ENCODE measurements at regions not wholly inside any gene's neighbourhood (a gene's known extent, or its start where the extent isn't known, plus 50 kb on each side); places are given as distances from the start of the nearest gene placed in this dataset.
"Not testable (repeated sequence)": the region's sequence is repeated elsewhere in the genome, so short reads cannot be mapped to it uniquely, and the experiment has no call there.

GRCh38 chr3:110413266-110413665 is 658.4 kb upstream of the NECTIN3 start:
- no peak overlapping the region for H3K27ac Mint-ChIP-seq
- no peaks in the 10 kb centered on the region for H3K36me3 Mint-ChIP-seq (ENCODE audit: low read depth)
- intact Hi-C loops (cut with micrococcal nuclease), result no loop called here
- peaks cover 7% of the 10 kb centered on the region for H3K27me3 Mint-ChIP-seq (ENCODE audit: insufficient read depth)
- H3K4me1 Mint-ChIP-seq (ENCODE audit: low read depth), result no peaks in the 10 kb centered on the region
- no peak for DNase-seq (ENCODE audit: low spot score)
- no peak overlapping the region for H3K4me3 Mint-ChIP-seq
- no peaks in the 10 kb centered on the region for H3K9me3 Mint-ChIP-seq

GRCh38 chr3:110413807-110414748 is 657.5 kb upstream of the NECTIN3 start:
- Mint-ChIP-seq H3K9me3 (no peaks in the 10 kb centered on the region), H3K4me1 (ENCODE audit: low read depth) (no peaks in the 10 kb centered on the region), H3K27ac (no peak overlapping the region), H3K36me3 (ENCODE audit: low read depth) (no peaks in the 10 kb centered on the region), H3K4me3 (no peak overlapping the region), H3K27me3 (ENCODE audit: insufficient read depth) (peaks cover 7% of the 10 kb centered on the region)
- intact Hi-C loops (cut with micrococcal nuclease), result no loop called here
- DNase-seq (ENCODE audit: low spot score), result no peak

GRCh38 chr3:110414855-110415254 is 656.8 kb upstream of the NECTIN3 start:
- intact Hi-C loops (cut with micrococcal nuclease), result no loop called here
- H3K27me3 Mint-ChIP-seq (ENCODE audit: insufficient read depth), result peaks cover 7% of the 10 kb centered on the region
- DNase-seq (ENCODE audit: low spot score), result no peak
- no peak overlapping the region for H3K4me3 Mint-ChIP-seq
- H3K9me3 Mint-ChIP-seq, result no peaks in the 10 kb centered on the region
- H3K27ac Mint-ChIP-seq, result no peak overlapping the region
- no peaks in the 10 kb centered on the region for H3K4me1 Mint-ChIP-seq (ENCODE audit: low read depth)
- H3K36me3 Mint-ChIP-seq (ENCODE audit: low read depth), result no peaks in the 10 kb centered on the region

GRCh38 chr3:110419096-110419495 is 652.5 kb upstream of the NECTIN3 start:
- no peak for DNase-seq (ENCODE audit: low spot score)
- Mint-ChIP-seq H3K27me3 (ENCODE audit: insufficient read depth) (peaks cover 2% of the 10 kb centered on the region), H3K4me1 (ENCODE audit: low read depth) (peaks cover 5% of the 10 kb centered on the region), H3K36me3 (ENCODE audit: low read depth) (no peaks in the 10 kb centered on the region), H3K4me3 (no peak overlapping the region), H3K27ac (no peak overlapping the region), H3K9me3 (no peaks in the 10 kb centered on the region)
- intact Hi-C loops (cut with micrococcal nuclease), result no loop called here

GRCh38 chr3:110419601-110420000 is 652.0 kb upstream of the NECTIN3 start:
- no peak for DNase-seq (ENCODE audit: low spot score)
- Mint-ChIP-seq H3K4me3 (no peak overlapping the region), H3K36me3 (ENCODE audit: low read depth) (no peaks in the 10 kb centered on the region), H3K27ac (no peak overlapping the region), H3K9me3 (no peaks in the 10 kb centered on the region), H3K27me3 (ENCODE audit: insufficient read depth) (no peaks in the 10 kb centered on the region), H3K4me1 (ENCODE audit: low read depth) (peaks cover 5% of the 10 kb centered on the region)
- intact Hi-C loops (cut with micrococcal nuclease), result no loop called here

GRCh38 chr3:110420158-110420641 is 651.4 kb upstream of the NECTIN3 start:
- Mint-ChIP-seq H3K4me3 (no peak overlapping the region), H3K4me1 (ENCODE audit: low read depth) (peaks cover 5% of the 10 kb centered on the region), H3K27me3 (ENCODE audit: insufficient read depth) (no peaks in the 10 kb centered on the region), H3K27ac (no peak overlapping the region), H3K9me3 (no peaks in the 10 kb centered on the region), H3K36me3 (ENCODE audit: low read depth) (no peaks in the 10 kb centered on the region)
- intact Hi-C loops (cut with micrococcal nuclease), result no loop called here
- DNase-seq (ENCODE audit: low spot score), result no peak

GRCh38 chr3:110423276-110423675 is 648.3 kb upstream of the NECTIN3 start:
- H3K27ac Mint-ChIP-seq, result no peak overlapping the region
- no peak overlapping the region for H3K4me3 Mint-ChIP-seq
- no peaks in the 10 kb centered on the region for H3K9me3 Mint-ChIP-seq
- no peaks in the 10 kb centered on the region for H3K27me3 Mint-ChIP-seq (ENCODE audit: insufficient read depth)
- no peaks in the 10 kb centered on the region for H3K36me3 Mint-ChIP-seq (ENCODE audit: low read depth)
- peaks cover 5% of the 10 kb centered on the region for H3K4me1 Mint-ChIP-seq (ENCODE audit: low read depth)
- intact Hi-C loops (cut with micrococcal nuclease), result no loop called here
- DNase-seq (ENCODE audit: low spot score), result no peak

- Mint-ChIP-seq H3K36me3 (ENCODE audit: low read depth) (no peaks in the 10 kb centered on the region), H3K4me1 (ENCODE audit: low read depth) (no peaks in the 10 kb centered on the region), H3K9me3 (no peaks in the 10 kb centered on the region), H3K27me3 (ENCODE audit: insufficient read depth) (no peaks in the 10 kb centered on the region), H3K4me3 (no peak overlapping the region), H3K27ac (no peak overlapping the region)
- intact Hi-C loops (cut with micrococcal nuclease), result no loop called here
- no peak for DNase-seq (ENCODE audit: low spot score)
Observed at GRCh38 chr3:110430146-110430545, 641.5 kb upstream of the NECTIN3 start.

- Mint-ChIP-seq H3K27ac (no peak overlapping the region), H3K36me3 (ENCODE audit: low read depth) (no peaks in the 10 kb centered on the region), H3K27me3 (ENCODE audit: insufficient read depth) (no peaks in the 10 kb centered on the region), H3K4me1 (ENCODE audit: low read depth) (no peaks in the 10 kb centered on the region), H3K9me3 (no peaks in the 10 kb centered on the region), H3K4me3 (no peak overlapping the region)
- no peak for DNase-seq (ENCODE audit: low spot score)
- intact Hi-C loops (cut with micrococcal nuclease), result no loop called here
Observed at GRCh38 chr3:110436209-110436608, 635.4 kb upstream of the NECTIN3 start.

GRCh38 chr3:110440066-110440653 is 631.5 kb upstream of the NECTIN3 start:
- intact Hi-C loops (cut with micrococcal nuclease); H3K9me3 Mint-ChIP-seq; H3K4me1 Mint-ChIP-seq (ENCODE audit: low read depth); H3K36me3 Mint-ChIP-seq (ENCODE audit: low read depth); H3K4me3 Mint-ChIP-seq; DNase-seq (ENCODE audit: low spot score); H3K27me3 Mint-ChIP-seq (ENCODE audit: insufficient read depth); H3K27ac Mint-ChIP-seq: not testable (repeated sequence)

- no peak overlapping the region for H3K4me3 Mint-ChIP-seq
- no peaks in the 10 kb centered on the region for H3K4me1 Mint-ChIP-seq (ENCODE audit: low read depth)
- intact Hi-C loops (cut with micrococcal nuclease), result no loop called here
Observed at GRCh38 chr3:110454066-110454465, 617.5 kb upstream of the NECTIN3 start.

GRCh38 chr3:110456001-110456400 is 615.6 kb upstream of the NECTIN3 start:
- Mint-ChIP-seq H3K4me3 (no peak overlapping the region), H3K27me3 (ENCODE audit: insufficient read depth) (peaks cover 1% of the 10 kb centered on the region), H3K36me3 (ENCODE audit: low read depth) (no peaks in the 10 kb centered on the region), H3K27ac (no peak overlapping the region), H3K4me1 (ENCODE audit: low read depth) (no peaks in the 10 kb centered on the region), H3K9me3 (no peaks in the 10 kb centered on the region)
- intact Hi-C loops (cut with micrococcal nuclease), result no loop called here
- no peak for DNase-seq (ENCODE audit: low spot score)

More at GRCh38 chr3:110454066-110454465, 617.5 kb upstream of the NECTIN3 start:
- no peak overlapping the region for H3K27ac Mint-ChIP-seq
- no peak for DNase-seq (ENCODE audit: low spot score)
- peaks cover 1% of the 10 kb centered on the region for H3K27me3 Mint-ChIP-seq (ENCODE audit: insufficient read depth)
- H3K9me3 Mint-ChIP-seq, result no peaks in the 10 kb centered on the region
- no peaks in the 10 kb centered on the region for H3K36me3 Mint-ChIP-seq (ENCODE audit: low read depth)

GRCh38 chr3:110456438-110457138 is 615.0 kb upstream of the NECTIN3 start:
- no peak overlapping the region for H3K27ac Mint-ChIP-seq
- intact Hi-C loops (cut with micrococcal nuclease), result no loop called here
- no peaks in the 10 kb centered on the region for H3K36me3 Mint-ChIP-seq (ENCODE audit: low read depth)
- no peaks in the 10 kb centered on the region for H3K4me1 Mint-ChIP-seq (ENCODE audit: low read depth)
- peaks cover 1% of the 10 kb centered on the region for H3K27me3 Mint-ChIP-seq (ENCODE audit: insufficient read depth)
- H3K4me3 Mint-ChIP-seq, result no peak overlapping the region
- no peaks in the 10 kb centered on the region for H3K9me3 Mint-ChIP-seq
- no peak for DNase-seq (ENCODE audit: low spot score)

Data from activated T-helper 1 cell treated with anti-CD3 and anti-CD28 coated beads, Interleukin-12 subunit alpha, Interleukin-12 subunit beta, Interleukin-2, Interleukin-4 antibody, amounts not matched to agents 30 ng/mL and 10 ng/mL and 1 ng/mL, durations not matched to agents 14 hours and 24 hours and 36 hours (primary cell).